ENCODE measurements at regions not wholly inside any gene's neighbourhood (a gene's known extent, or its start where the extent isn't known, plus 50 kb on each side); places are given as distances from the start of the nearest gene placed in this dataset.

DNA sequence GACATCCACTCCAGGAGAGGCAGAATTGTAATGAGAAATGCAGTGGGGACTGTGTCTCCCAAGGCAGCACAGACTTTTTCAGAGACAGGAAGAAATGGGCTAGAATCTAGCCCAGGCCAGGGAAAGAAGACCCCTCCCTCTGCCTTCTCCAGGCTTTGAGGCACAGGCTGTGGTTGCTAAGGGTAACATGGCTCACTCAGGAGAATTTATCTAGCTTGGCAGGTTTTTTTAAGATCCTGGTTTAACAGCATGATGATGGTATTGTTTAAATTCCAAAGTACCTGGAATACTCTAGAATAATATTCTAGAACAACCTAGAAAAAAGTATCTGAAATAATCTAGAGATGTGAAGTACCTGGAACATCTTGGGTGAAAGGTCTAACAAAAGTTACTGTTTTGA, 125.6 kb downstream of the URB2 start:
- in situ Hi-C loops (cut with HindIII; ENCODE audit: low pct_unique_long_range_greater_than_20kb, low sequenced_read_pairs) = no loop called here
- DNase-seq (ENCODE audit: low read depth in 1 of 2, low spot score in 1 of 2) = no peak
- no peak for TF ChIP-seq JUND (IDR thresholded peaks at IDR 0.05; ENCODE audit: low read depth)

DNA sequence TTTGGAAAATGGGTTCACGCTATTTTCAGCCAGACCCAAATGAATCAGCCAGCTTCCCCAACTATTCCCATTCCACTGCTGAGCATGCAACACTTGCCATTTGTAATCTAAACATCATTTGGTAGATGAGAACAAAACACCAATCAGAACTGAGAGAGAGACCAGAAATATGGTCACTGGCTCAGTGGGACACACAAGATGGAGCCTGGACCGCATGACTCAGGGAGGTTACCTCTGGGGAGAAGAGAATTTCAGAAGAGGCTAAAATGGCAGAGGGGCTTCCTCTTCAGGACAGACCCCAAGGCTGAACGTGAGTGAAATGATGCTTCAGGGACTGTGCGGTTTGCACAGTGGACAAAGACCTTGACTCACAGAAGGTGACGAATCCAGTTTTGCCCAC, 126.6 kb downstream of the URB2 start:
- DNase-seq (ENCODE audit: low read depth in 1 of 2, low spot score in 1 of 2) = no peak
- no peak for TF ChIP-seq JUND (IDR thresholded peaks at IDR 0.05; ENCODE audit: low read depth)
- in situ Hi-C loops (cut with HindIII; ENCODE audit: low pct_unique_long_range_greater_than_20kb, low sequenced_read_pairs) = no loop called here

DNA sequence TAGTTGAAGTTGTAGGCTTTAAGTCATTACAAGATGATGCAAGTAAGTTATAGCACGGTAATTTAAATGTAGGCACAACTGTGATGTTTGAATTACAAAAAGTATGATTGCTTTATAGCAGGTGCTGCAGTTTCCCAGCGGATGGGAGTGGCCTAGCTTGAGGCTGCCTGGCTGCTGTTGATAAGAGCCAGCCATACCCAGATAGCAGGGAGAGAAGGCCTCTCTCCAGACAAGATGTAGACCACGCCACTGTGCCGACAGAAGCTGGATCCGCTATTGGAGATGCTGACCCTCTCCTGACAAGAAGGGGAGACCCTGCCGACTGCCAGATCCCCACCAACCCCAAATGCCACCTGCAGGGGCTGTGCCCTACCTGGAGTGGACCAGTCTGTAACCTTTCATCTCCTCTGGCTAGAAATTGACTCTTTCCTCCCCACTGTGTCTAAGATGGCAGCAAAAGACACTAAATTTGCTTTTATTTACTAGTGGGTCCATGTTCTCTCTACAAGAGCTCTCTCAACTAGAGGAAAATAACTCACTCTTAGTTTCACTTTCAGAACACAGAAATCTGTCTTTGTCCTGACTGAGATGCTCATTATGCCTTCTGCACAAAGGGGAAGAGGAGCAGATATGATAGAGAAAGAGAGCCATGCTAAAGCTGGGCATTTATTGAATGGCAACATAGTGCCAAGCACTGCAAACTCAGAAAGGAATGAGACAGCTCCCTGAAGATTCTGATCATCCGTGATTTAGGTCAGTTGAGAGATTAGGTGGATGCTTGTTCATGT, 127.9 kb downstream of the URB2 start:
- no peak for DNase-seq (ENCODE audit: low read depth in 1 of 2, low spot score in 1 of 2)
- no peak for TF ChIP-seq JUND (IDR thresholded peaks at IDR 0.05; ENCODE audit: low read depth)
- in situ Hi-C loops (cut with HindIII; ENCODE audit: low pct_unique_long_range_greater_than_20kb, low sequenced_read_pairs) = no loop called here

DNA sequence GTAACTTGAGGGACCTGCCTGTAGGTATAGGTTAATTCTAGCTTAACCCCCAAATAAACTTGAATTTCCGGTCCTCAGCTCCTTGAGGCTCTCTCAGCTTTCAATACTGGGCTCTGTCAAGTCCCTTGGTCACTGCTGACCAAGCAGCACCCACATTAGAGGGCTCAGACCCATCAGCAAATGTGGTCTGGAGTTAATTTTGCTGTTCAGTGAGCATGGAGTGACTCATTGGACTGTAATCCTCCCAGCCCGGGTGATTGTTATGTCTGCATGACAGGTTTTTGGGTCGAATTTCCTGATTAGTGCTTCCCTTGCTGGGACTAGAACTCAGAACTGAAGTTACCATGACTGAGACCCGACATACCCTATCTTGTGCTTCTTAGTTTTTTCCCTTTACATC, 130.6 kb downstream of the URB2 start:
- DNase-seq (ENCODE audit: low read depth in 1 of 2, low spot score in 1 of 2) = no peak
- in situ Hi-C loops (cut with HindIII; ENCODE audit: low pct_unique_long_range_greater_than_20kb, low sequenced_read_pairs) = no loop called here
- TF ChIP-seq JUND (IDR thresholded peaks at IDR 0.05; ENCODE audit: low read depth) = no peak

DNA sequence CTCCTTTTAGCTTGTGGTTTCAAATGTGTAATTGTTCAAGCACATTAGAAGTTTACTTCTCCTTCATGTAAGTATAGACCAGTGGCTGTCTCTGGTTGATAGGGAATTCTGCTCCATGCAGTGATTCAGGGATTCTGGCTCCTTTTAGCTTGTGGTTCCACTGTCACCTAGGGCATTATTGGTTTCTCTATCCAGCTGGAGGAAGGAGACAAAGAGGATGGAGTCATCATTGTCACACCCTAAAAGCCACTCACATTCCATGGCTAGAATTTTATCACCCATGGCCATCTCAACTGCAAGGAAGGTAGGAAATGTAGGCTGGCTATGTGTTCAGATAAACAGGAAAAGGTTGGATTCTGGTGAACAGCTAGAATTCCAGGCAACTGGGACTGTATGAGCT, 131.2 kb downstream of the URB2 start:
- no peak for TF ChIP-seq JUND (IDR thresholded peaks at IDR 0.05; ENCODE audit: low read depth)
- in situ Hi-C loops (cut with HindIII; ENCODE audit: low pct_unique_long_range_greater_than_20kb, low sequenced_read_pairs) = no loop called here
- DNase-seq (ENCODE audit: low read depth in 1 of 2, low spot score in 1 of 2) = peak in 1 of 2 experiments; percentile 35

DNA sequence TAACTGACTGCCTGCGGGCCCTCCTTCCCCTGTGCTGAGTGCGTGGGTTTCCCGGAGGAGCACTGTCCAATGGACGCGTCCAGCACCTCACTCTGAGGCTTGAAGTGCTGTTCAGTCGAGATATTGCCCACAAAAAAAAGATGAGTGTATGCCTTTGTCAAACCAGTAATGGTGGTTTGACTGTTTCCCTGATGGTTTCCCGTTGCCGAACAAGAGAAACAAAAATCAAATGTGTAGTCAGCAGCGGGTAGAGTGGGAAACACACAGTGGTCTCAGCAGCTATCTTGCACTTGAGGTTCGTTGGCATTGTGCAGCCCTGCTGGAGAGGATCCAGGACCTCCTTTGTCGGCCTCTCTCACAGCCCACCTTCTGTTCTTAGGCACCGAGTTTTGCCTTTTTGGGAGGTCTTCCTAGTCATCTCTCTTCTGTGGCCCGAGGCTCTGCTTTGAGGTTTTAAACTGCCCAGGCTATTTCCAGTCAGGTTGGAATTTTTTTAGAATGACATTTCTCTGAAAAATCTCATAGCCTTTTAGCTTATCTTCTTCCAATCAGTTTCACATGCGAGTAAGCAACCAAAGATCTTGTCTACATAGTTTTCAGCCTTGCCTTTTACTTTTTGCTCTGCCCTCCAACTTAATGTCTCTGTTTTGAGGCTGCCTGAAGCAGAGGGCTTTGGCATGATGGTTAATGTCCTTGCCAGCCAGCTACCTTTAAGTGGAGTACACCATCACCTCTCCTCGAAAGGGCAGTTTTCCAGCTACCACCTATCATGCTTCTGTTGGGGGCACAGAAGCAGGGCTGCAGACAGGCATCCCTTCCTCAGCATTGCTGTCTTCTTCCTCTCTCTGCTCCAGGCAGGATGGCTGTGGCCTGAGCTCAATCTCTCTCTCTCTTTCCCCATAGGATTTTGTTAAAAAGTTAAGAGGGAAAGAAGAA, 132.3 kb downstream of the URB2 start:
- DNase-seq (ENCODE audit: low read depth in 1 of 2, low spot score in 1 of 2) = no peak
- in situ Hi-C loops (cut with HindIII; ENCODE audit: low pct_unique_long_range_greater_than_20kb, low sequenced_read_pairs) = no loop called here
- TF ChIP-seq JUND (IDR thresholded peaks at IDR 0.05; ENCODE audit: low read depth) = no peak

DNA sequence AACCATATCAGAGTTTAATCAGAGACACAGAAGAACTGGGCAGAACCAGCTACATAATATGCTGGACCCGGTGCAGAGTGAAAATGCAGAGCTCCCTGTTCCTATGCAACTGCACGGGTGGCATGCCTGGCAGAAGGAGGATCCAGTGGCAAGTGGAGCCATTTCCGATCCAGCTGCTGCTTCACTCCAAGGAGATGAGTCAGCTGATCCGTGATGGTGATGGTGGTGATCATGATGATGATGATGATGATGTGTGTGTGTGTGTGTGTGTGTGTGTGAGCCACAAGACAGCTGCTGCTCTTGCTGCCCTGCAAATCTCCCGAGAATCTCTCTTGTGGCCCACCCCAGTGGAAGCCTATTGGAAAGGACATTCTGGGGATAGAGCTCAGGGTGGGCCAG, 133.0 kb downstream of the URB2 start:
- TF ChIP-seq JUND (IDR thresholded peaks at IDR 0.05; ENCODE audit: low read depth) = no peak
- no peak for DNase-seq (ENCODE audit: low read depth in 1 of 2, low spot score in 1 of 2)
- in situ Hi-C loops (cut with HindIII; ENCODE audit: low pct_unique_long_range_greater_than_20kb, low sequenced_read_pairs) = no loop called here

DNA sequence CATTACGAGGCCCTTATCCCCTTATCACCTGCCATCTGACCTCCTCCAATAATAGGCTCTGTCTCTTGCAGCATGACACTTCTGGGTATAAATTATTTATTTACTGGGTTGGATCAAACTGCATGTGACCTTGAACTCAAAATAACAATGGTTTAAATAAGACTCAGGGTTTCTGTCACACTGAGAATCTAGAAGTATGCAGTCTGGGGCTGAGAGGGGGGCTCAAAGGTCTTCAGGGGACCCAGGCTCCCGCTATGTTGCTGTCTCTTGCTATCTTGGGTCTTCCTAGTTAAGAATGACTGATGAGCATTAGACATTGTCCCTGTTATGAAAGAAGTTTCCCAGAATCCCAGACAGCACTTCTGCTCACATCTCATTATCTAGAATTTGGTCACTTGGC, 133.5 kb downstream of the URB2 start:
- DNase-seq (ENCODE audit: low read depth in 1 of 2, low spot score in 1 of 2) = no peak
- in situ Hi-C loops (cut with HindIII; ENCODE audit: low pct_unique_long_range_greater_than_20kb, low sequenced_read_pairs) = no loop called here
- TF ChIP-seq JUND (IDR thresholded peaks at IDR 0.05; ENCODE audit: low read depth) = no peak

DNA sequence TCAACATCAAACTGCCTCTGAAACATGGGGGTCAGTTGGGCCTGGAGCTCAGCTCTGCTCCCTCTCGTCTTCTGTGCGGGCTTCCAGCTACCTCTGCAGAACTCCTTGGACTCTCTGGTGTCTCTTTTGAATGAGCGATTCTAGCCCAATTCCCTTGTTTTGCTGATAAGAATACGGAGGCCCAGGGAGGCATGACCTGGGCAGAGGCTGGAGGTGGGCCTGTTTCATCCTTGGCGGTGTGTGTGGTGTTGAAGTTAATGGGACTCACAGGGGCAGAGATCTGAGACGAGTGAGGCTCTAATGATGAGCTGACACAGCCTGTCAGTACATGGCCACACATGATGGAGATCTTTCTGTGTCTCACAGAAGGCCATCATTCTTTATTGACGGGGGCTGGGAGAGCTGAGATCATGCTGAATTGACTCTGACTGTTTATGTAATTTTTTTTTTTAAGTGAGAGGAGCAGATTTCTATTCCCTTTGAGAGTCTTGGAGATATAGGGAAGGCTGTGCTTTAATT, 134.5 kb downstream of the URB2 start:
- in situ Hi-C loops (cut with HindIII; ENCODE audit: low pct_unique_long_range_greater_than_20kb, low sequenced_read_pairs) = no loop called here
- TF ChIP-seq JUND (IDR thresholded peaks at IDR 0.05; ENCODE audit: low read depth) = no peak
- DNase-seq (ENCODE audit: low read depth in 1 of 2, low spot score in 1 of 2) = no peak

DNA sequence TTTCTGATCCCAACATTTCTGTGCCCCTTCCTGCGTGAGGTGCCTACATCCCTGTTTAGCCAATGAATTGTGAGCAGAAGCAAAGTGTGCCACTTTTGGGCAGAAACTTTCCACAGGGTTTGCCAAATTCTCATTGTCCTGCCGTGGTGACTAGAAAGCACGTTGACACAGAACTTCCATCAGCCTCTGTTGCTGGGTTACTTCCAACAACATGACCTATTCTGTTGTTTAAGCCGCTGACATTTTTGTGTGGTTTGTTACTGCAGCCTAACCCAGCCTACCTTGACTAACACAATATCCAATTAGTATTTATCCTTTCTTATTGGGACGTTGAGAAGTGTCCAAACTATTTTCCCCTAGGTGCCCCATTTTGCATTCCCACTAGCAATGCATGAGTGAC, 136.8 kb downstream of the URB2 start:
- in situ Hi-C loops (cut with HindIII; ENCODE audit: low pct_unique_long_range_greater_than_20kb, low sequenced_read_pairs) = no loop called here
- no peak for TF ChIP-seq JUND (IDR thresholded peaks at IDR 0.05; ENCODE audit: low read depth)
- no peak for DNase-seq (ENCODE audit: low read depth in 1 of 2, low spot score in 1 of 2)

DNA sequence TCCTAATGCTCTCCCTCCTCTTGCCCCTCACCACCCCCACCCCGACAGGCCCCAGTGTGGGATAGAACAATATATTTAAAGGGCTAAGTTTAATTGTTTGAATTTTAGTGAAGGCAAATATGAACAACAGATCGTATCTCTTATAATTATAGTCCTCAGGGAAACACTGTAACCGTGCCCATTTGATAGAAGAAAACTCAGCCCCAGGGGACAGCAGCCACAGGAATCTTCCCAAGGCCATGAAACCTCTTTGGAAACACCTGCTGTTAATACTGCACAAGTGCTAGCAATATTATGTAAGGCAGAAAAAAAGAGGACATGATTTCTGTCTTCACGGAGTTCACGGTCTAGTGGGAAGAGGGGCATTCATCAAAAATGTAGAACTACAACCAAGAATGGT, 142.2 kb downstream of the URB2 start:
- peak; percentile 30; the same call in 1 of the 2 replicates for TF ChIP-seq JUND (IDR thresholded peaks at IDR 0.05; ENCODE audit: low read depth)
- DNase-seq (ENCODE audit: low read depth in 1 of 2, low spot score in 1 of 2) = peak in 1 of 2 experiments; percentile 89
- in situ Hi-C loops (cut with HindIII; ENCODE audit: low pct_unique_long_range_greater_than_20kb, low sequenced_read_pairs) = no loop called here

DNA sequence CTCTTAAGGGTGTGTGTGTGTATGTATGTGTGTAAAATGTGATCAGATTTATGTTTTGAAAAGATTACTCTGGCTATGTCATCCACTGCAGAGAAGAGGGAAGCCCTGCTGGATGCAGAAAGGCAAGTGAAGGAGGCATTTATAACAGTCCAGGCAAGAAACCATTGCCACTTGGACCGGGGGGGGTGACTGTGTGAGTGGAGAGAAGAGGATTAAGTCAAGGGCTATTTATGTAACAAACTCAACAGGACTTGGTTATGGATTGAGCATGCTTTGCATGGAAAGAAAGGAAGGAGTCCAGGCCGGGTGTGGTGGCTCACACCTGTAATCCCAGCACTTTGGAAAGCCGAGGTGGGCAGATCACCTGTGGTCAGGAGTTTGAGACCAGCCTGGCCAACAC, 143.0 kb downstream of the URB2 start:
- TF ChIP-seq JUND (IDR thresholded peaks at IDR 0.05; ENCODE audit: low read depth) = no peak
- no peak for DNase-seq (ENCODE audit: low read depth in 1 of 2, low spot score in 1 of 2)
- in situ Hi-C loops (cut with HindIII; ENCODE audit: low pct_unique_long_range_greater_than_20kb, low sequenced_read_pairs) = no loop called here

DNA sequence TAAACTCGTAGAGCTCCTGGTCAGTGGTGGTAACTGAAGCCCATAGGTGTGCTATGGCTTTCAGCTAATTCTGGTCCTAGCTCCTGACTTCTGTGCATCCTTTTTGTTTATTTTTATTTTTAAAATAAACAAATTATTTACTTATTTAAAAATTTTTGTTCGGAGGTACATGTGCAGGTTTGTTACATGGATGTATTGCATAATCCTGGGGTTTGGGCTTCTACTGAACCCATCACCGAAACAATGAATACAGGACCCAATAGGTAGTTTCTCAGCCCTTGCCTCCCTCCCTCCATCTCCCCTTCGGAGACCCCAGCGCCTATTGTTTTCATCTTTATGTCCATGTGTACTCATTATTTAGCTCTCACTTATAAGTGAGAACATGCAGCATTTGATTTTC, 143.8 kb downstream of the URB2 start:
- in situ Hi-C loops (cut with HindIII; ENCODE audit: low pct_unique_long_range_greater_than_20kb, low sequenced_read_pairs) = no loop called here
- DNase-seq (ENCODE audit: low read depth in 1 of 2, low spot score in 1 of 2) = no peak
- no peak for TF ChIP-seq JUND (IDR thresholded peaks at IDR 0.05; ENCODE audit: low read depth)
